Kidney glomerular epithelial cell (primary cell): ENCODE measurements at regions not wholly inside any gene's neighbourhood (a gene's known extent, or its start where the extent isn't known, plus 50 kb on each side); places are given as distances from the start of the nearest gene placed in this dataset.

ENCODE experiments used
- DNase-seq: peaks from one replicate; lab custom pipeline; 2025; lab: John Stamatoyannopoulos, UW

DNA sequence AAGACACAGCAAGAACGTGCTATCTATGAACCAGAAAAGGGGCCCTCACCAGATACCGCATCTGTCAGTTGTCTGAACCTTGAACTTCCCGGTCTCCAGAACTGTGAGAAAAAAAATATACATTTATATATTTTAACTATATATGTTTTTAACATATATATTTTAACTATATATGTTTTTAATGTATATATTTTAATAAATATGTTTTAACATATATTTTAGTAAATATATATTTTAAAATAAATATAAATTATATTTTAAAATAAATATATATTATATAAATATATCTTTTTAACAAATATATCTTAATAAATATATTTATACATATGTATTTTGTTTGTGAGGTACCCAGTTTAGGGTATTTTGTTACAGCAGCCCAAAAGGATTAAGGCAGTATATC lies 958.2 kb upstream of the AUTS2 start:
- DNase-seq = no peak

DNA sequence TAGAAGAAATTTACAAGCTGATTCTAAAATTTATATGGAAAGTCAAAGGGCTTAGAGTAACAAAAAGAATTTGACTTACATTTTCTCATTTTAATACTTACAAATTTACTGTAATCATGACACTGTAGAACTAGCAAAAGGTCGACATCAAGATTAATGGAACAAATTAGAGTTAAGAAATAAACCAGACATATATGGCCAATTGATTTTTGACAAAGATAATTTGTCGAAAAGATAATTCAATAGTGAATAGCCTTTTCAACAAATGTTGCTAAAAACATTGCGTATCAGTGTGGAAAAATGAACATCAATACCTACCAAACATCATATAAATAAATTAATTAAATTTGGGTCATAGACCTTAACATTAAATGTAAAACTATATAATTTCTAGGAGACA lies 955.5 kb upstream of the AUTS2 start:
- no peak for DNase-seq

DNA sequence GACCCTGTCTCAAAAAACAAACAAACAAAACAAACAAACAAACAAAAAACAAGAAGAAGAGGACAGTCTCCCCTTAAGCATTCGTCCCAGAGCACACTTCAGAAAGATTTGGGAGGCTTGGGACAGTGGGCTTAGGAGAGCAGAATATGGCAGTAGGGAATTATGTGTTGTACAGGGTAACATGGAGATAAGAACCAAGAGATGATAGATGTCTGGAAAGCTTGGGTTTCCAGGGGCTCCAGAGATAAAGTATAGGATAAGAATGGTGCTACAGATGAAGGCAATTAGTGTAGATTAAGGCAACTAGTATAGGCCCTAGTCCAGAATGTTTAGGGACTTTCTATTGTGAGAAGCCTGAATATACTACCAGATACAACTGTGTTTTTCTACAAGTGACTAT lies 934.9 kb upstream of the AUTS2 start:
- DNase-seq = no peak

DNA sequence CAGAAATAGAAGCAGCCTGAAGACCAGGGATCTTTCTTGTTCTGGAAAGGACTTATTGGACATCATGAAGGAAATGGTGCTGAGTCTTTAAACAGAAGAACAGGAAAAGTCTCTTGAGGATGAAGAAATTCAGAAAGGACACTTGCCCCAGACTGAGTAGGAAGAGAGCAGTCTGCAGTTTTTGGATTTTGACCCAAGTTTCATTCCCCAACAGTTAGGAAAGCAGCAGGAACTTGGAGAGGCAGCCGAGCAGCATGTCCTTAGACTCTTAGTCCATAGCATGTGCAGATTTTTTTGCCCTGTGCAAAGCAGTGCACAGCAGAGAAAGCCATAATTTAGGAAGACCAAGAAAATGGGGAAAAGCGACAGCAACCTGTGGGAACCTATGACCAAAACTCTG lies 927.2 kb upstream of the AUTS2 start:
- no peak for DNase-seq

DNA sequence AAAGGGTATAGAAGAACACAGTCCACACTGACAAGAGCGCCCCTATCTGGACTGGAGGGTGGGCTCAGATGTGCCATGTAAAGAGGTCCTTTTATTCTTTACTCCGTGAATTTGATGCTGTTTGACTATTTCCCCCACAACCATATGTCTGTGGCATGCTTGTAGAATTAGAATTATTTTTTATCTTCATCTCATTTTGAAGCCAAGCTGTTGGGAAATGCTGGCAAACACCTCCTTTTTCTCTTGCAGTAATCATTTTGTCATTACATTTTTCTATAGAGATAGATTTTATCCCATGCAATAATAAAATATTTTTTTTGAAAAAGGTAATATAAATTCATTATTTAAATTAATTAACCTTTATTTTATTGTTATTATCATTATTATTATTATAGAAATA lies 926.6 kb upstream of the AUTS2 start:
- DNase-seq = no peak

DNA sequence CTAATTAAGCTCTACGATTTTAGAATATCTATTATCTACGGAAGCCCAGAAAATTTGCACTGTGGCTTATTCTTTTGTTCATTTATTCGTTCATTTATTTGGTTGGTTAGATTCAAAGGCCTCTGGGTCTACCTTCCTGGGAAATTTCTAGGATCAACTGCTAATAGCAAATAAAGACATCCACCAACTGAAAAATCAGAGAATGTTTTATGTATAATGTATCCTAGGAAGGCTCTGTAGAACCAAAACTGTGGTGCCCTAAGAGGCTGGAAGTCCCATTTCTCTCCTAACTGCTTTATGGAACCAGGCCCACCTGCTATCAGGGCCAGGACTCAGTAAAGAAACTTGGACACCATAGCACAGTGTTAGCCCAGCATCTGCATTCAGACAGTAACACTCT lies 923.4 kb upstream of the AUTS2 start:
- DNase-seq = no peak

DNA sequence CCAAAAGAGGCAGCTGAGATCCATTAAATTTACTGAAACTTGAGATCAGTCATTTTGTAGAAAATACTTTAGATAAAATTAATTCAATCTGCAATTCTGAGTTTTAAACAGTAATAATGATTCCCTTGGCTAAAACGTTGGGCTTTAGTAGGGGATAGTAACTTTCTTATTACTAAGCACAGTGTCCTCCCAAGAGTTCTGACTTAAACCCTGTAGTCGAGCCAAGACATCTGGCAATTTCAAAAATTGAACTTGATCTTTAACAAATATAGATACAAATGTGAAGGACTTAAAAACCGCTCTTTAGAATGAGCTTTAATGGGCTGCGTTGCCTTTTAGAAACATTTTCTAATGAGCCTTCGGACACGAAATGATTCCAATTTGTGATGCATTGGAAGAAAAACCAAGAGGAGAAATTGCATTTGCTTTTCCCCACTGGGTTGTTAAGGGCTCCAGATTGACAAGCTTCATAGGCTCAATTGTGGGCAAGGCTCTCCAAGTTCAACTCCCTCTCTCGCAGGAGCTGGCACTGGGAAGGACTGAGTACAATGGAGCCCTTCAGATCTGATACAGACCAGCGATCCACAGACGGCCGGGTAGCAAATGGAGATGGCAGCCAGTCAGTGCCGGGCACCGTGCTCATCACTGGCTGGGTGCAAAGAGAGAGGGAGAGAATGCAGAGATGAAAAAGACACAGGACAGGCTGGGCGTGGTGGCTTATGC lies 921.3 kb upstream of the AUTS2 start:
- DNase-seq = no peak

DNA sequence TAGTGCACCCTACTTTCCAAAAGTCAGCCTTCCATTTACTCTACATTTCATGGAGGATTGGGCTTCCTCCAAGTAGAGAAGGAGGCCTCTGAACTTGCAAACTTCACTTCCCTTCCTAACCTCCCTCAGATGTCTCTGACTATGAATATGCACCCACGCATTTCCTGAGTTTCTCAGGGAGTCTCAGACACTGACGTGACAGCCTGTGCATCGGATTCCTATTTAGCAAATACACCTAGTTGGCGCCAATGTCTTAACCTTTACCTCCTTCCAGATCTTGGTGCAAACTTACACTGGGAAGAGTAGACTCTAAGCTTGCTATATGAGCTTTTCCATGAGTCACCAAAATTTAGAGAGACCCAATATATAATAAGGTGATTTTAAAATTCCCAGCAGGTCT lies 920.1 kb upstream of the AUTS2 start:
- DNase-seq = no peak

DNA sequence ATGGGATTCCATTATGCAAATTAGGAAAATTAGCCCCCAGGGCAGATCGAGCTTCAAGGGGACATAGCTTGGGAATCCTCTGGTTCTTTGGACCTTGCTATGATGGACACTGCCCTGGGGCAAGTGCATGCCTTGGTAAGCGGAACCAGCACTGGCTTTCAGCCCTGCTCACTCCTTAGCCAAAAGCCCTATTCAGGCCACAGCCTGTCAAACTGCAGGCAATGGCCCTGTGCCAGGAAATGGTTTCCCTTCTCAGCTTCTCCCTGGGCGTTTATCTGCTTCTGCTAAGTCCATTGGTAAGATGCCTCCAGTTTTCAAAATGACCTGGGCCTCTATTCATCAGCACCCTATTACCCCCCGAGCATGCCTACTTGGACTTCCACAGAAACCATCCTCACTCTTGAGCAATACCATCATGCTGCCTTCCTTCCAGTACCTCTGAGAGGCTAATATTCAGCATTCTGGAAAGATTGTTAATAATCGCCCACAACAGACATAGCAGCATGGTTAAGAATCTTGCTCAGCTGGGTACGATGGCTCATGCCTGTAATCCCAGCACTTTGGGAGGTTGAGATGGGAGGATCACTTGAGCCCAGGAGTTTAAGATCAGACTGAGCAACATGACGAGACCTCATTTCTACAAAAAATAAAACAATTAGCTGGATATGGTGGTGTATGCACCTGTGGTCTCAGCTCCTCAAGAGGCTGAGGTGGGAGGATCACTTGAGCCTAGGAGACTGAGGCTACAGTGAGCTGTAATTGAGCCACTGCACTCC lies 918.6 kb upstream of the AUTS2 start:
- DNase-seq = no peak

DNA sequence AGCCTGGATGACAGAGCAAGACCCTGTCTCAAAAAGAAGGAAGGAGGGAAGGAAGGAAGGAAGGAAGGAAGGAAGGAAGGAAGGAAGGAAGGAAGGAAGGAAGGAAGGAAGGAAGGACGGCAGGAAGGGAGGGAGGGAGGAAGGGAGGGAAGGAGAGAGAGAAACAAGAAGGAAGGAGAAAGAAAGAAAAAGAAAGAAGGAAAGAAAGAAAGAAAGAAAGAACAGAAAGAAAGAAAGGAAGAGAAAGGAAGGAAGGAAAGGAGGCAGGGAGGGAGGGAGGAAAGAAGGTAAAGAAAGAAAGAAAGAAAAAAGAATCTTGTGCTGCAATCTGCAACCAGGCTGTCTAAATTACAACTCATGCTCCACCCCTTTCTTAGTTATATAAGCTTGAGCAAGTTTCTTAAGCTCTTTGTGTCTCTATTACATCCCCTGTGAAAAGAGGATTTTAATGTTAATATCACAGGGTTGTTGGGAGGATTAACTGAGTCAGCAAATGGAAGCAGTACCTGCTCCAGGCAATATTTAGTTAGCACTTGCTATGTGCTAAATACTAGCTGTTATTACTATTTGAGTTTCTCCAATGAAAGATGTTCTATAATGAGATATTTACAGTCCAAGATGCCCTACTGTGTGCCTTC lies 917.9 kb upstream of the AUTS2 start:
- DNase-seq = no peak

DNA sequence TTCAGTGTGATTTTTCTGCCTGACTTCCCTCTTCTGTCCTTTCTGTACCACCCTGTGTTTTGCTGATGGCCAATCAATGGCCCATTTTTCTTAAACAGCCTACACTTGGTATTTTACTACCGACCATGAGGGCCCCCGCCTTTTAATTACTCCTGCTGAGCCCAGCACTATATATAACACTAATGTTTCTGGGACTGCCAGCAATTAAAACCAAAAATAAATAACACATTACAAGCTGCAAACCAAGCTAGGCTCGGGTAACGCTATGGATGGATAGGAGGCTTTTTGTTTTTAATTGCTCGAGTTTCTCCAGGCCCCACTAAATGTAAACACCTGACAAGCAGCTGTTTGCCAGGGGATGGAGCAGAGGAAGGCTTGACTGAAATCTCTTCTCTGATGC lies 915.4 kb upstream of the AUTS2 start:
- DNase-seq = no peak

DNA sequence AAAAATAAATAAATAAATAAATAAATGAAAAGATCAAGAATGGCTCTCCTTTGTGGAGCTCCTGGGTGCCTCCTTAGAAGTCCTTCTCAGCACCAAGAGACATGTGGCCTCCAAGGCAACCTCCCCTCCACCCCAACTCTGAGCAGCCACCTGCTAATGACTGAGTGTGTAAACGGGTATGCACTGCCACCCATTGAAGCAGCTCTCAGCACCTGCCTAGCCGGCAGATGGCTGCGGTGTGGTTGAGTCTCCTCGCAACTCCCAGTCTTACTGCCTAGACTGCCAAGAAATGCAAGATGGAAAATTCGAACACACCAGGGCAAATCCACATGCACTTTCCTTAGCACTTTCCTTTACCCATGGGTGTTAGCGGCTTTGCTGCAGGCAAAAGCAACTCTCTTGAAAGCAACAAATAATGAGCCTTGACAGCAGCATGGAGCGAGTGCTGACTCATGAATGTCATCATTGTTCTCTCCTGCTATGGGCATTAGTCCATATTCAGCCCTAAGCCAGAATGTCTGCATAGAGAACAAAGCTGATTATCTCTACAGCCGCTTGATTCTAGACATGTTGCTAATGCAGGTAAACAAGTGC lies 913.9 kb upstream of the AUTS2 start:
- DNase-seq = no peak

DNA sequence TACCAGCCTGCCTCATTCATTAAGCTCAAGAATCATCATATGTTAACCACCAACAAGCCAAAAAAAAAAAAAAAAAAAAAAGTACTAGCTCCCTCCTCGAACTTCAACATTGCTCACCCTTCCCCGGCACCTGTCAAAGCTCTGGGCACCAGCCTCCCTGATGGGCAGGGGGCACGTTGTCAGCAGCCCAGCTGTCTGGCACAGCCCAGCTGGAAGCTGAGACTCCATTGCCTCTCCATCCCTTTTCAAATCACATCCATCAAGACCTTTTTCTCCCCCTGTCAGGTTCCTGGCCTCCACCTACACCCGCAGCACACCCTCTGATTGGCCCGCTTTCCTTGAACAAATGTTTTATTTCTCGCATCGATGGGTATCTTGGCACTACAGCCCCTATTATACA lies 913.3 kb upstream of the AUTS2 start:
- no peak for DNase-seq

DNA sequence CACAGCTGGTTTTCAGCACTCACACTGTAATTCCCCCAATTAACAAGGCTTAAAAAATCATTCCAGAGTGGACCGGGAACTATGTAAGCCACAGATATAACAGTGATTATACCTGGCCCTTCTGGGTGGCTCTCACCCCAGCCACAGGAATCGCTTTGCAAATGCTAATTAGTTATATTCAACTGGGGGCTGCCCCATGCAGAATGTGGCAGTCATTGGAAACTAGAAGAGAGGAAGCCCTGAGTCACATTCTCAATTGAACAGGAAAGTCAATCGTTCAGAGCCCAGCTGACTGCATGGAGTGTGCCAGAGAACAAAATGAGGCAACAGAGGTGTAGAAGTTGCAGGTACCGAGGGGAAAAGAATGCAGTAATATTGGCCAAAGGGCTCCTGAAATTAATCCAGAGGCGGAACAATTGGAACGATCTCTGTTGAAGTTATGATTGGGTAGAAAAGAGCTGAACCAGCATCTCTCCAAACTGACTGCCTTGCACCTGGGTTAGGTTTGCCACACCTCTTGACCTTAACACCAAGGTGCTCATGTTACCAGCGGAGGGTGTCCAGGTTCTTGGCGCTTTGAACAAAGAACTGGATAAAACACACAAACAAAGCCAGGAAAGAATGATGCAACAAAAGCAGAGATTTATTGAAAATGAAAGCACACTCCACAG lies 909.7 kb upstream of the AUTS2 start:
- DNase-seq = no peak

DNA sequence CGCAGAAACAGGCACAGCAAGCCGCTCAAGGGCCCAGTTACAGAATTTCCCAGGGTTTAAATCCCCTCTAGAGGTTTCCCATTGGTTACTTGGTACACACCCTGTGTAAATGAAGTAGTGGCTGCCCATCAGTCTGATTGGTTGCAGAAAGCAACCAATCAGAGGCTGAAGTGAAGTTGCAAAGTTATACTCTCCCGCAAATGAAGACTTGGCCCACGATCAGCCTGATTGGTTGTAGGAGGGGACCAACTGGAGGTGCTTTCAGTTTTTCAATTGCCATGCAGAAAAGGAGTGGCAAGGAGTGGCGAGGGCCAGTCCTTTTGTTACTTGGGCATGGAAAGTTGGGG lies 909.2 kb upstream of the AUTS2 start:
- no peak for DNase-seq

DNA sequence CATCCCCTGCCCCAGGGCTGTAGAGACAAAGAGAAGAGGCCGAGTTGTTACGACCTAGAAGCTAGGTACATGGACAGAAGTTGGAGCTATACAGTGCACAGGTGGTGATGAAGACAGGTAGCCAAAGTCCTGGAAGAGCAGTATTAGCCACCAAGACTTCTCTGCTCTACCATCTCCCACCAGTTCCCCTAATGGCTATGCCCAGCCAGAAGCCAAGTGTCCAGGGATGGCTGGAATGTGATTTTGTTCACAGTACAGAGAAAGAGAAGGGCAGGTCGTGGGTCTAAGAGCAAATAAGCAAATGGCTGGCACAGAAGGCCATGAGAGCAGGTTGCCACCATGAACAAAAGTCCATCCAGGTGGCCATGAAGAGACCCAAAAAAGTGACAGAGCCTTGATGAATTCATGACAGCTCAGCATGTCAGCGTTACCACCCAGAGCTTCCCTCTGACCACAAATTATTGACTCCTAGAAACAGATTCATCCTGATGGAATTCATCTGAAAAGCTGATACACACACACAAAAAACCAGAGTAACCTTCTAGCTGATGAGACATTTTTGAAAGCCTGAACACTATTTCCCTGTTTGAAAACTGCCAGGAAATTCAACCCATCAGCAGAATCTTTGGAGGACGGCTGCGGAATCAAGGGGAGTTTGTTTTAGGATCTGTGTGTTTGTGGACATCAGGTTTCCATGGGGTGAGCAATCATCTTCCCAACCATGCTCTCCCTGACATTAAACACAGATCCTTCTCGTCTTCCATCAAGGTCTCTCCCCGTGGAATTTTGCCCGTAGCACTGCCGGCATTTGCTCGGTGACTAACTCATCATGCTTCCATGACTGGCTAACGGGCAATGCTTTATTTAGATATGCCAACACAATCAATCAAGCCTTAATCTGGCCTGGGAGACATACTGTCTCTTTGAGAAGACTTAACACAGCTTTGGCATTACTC lies 906.7 kb upstream of the AUTS2 start:
- peak; percentile 90 for DNase-seq

DNA sequence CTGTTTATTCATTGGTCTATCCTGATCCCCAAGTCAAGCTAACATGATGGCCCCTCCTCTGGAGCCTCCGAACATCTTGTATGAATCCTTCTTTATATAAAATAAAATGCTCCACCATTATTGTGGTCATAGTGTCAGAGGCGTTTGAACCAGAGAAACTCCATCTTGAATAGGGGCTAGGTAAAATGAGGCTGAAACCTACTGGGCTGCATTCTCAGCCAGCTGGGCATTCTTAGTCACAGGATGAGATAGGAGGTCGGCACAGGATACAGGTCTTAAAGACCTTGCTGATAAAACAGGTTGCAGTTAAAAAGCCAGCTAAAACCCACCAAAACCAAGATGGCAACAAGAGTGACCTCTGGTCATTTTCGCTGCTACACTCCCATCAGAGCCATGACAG lies 905.8 kb upstream of the AUTS2 start:
- no peak for DNase-seq

DNA sequence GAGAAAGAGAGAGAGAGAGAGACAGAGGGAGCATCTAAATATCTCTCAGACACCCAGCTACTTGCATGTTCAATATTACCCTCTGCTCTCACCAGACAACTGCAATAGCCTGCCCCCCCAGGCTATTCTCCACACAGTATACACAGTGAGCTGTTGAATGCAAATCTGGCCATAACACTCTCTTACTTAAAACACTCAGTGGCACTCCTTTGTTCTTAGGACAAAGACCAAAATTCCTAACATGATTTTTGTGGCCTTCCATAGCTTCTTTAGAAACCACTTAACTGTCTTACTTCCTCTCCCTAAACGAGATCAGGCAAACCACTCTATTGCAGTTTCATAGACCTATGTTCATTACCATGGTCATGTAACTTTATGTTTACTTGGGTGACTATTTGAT lies 903.6 kb upstream of the AUTS2 start:
- no peak for DNase-seq

DNA sequence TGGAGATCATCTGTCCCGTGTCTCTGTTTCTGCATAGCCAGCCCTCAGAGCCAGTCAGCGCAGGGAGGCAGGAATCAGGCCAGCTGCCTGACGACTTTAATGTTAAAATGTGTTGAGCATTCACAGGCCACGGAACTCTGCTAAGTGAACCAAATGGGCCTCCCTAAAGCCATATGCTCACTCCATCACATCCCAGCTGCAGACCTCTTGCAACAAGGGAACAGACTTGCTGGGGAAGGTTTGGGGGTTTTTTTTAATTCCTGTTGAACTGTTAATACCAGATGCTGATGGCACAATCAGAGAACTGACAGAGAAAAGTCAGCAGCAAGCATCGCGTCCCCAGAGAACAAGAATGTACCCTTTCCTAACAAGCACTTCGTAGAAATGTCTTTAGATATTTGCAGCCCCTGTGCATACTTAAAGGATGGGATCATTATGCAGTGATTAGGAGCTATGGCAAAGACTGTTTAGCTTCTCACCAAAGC lies 900.4 kb upstream of the AUTS2 start:
- no peak for DNase-seq

DNA sequence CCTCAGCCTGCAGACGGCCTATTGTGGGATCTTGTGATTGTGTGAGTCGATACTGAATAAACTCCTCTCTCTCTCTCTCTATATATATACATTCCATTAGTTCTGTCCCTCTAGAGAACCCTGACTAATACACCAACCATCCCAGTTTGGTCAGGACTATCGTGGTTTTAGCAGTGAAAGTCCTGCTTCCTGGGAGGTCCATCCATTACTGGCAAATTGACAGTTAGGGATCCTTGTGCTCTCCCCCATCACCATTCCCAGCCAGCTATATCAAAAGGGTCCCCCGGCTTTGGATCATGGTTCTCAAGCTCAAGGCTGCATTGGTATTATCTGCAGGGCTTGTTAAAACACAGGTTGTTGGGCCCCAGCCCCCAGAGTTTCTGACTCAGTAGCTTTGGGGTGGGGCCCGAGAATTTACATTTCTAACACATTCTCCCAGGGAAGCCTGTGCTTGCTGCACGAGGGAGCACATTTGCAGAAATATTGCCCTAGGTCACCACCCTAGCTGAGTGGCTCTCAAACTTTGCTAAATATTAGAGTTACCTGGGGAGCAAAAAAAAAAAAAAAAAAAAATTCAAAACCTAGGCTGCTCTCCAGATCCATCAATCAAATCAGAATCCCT lies 899.1 kb upstream of the AUTS2 start:
- peak; percentile 56 for DNase-seq

DNA sequence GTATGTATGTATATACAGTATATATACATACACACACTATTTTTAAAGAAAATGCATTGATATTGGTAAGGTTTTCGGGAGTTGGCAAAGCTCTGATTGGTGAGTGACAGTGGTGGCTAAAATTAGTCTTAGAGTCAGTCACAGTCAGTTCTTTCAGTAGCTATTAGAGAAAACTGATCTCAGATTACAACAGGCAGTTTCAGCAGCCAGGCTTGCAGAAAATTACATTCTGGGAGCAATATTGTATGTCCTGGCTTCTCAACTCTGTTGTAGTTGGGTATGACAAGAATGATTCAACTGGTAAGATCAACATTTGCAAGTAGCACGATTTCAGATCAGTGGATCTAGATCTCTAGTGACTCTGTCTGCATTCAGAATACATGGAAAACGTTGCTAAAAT lies 897.9 kb upstream of the AUTS2 start:
- no peak for DNase-seq
